ENCODE measurements at regions not wholly inside any gene's neighbourhood (a gene's known extent, or its start where the extent isn't known, plus 50 kb on each side); places are given as distances from the start of the nearest gene placed in this dataset.

- H3K4me3 ChIP-seq, result no peak overlapping the region
- TF ChIP-seq CTCF (IDR thresholded peaks at IDR 0.05; ENCODE audit: low read depth, low read length), result no peak
Observed at GRCh38 chr4:186341655-186342054, 75.7 kb downstream of the F11 start.

More at GRCh38 chr4:186341655-186342054, 75.7 kb downstream of the F11 start:
- Histone ChIP-seq H3K36me3 (no peaks in the 10 kb centered on the region), H3K4me1 (ENCODE audit: low read depth) (no peaks in the 10 kb centered on the region), H3K27ac (no peak overlapping the region), H3K9me3 (ENCODE audit: low read depth) (no peaks in the 10 kb centered on the region), H3K27me3 (peaks cover 19% of the 10 kb centered on the region)
- no peak for DNase-seq (ENCODE audit: low read depth in 1 of 2, low spot score in 1 of 2)

Data from cardiac muscle cell (in vitro differentiated cells and primary cell).